ENCODE measurements at regions not wholly inside any gene's neighbourhood (a gene's known extent, or its start where the extent isn't known, plus 50 kb on each side); places are given as distances from the start of the nearest gene placed in this dataset.

DNA sequence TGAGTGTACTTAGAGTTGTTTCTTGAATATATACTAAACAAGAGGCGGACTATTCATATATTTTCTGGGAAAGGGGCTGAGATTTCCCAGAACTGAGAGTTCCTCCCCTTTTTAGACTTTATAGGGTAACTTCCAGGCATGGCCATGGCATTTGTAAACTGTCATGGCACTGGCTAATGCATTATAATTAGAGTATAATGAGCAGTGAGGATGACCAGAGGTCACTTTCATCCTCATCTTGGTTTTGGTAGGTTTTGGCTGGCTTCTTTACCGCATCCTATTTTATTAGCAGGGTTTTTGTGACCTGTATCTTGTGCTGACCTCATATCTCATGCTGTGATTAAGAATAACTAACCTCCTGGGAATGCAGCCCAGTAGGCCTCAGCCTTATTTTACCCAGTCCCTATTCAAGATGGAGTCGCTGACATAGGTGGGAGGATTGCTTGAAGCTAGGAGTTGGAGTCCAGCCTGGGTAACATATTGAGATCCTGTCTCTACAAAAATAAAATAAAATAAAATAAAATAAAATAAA, 91.4 kb downstream of the MOBP start:
- Mint-ChIP-seq H3K27ac (ENCODE audit: unreplicated experiment) (no peak overlapping the region), H3K4me3 (ENCODE audit: unreplicated experiment) (no peak overlapping the region), H3K36me3 (ENCODE audit: unreplicated experiment) (no peaks in the 10 kb centered on the region), H3K27me3 (ENCODE audit: unreplicated experiment) (no peaks in the 10 kb centered on the region), H3K4me1 (ENCODE audit: low read depth, unreplicated experiment) (no peaks in the 10 kb centered on the region), H3K9me3 (ENCODE audit: unreplicated experiment) (peaks cover 2% of the 10 kb centered on the region)
- TF ChIP-seq, protein P1, sequence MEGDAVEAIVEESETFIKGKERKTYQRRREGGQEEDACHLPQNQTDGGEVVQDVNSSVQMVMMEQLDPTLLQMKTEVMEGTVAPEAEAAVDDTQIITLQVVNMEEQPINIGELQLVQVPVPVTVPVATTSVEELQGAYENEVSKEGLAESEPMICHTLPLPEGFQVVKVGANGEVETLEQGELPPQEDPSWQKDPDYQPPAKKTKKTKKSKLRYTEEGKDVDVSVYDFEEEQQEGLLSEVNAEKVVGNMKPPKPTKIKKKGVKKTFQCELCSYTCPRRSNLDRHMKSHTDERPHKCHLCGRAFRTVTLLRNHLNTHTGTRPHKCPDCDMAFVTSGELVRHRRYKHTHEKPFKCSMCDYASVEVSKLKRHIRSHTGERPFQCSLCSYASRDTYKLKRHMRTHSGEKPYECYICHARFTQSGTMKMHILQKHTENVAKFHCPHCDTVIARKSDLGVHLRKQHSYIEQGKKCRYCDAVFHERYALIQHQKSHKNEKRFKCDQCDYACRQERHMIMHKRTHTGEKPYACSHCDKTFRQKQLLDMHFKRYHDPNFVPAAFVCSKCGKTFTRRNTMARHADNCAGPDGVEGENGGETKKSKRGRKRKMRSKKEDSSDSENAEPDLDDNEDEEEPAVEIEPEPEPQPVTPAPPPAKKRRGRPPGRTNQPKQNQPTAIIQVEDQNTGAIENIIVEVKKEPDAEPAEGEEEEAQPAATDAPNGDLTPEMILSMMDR (IDR thresholded peaks at IDR 0.05; ENCODE audit: partially characterized antibody, unreplicated experiment) = no peak
- DNase-seq = no peak

- H3K9me3 Mint-ChIP-seq (ENCODE audit: unreplicated experiment) = peaks cover 2% of the 10 kb centered on the region
- no peak overlapping the region for H3K4me3 Mint-ChIP-seq (ENCODE audit: unreplicated experiment)
- no peaks in the 10 kb centered on the region for H3K4me1 Mint-ChIP-seq (ENCODE audit: low read depth, unreplicated experiment)
- H3K27me3 Mint-ChIP-seq (ENCODE audit: unreplicated experiment) = no peaks in the 10 kb centered on the region
- no peak overlapping the region for H3K27ac Mint-ChIP-seq (ENCODE audit: unreplicated experiment)
- TF ChIP-seq, protein P1 (IDR thresholded peaks at IDR 0.05; ENCODE audit: partially characterized antibody, unreplicated experiment) = no peak
- DNase-seq = no peak
- H3K36me3 Mint-ChIP-seq (ENCODE audit: unreplicated experiment) = no peaks in the 10 kb centered on the region
Measured at GRCh38 chr3:39559543-39559942, 92.1 kb downstream of the MOBP start.

GRCh38 chr3:39568508-39568907, 101.0 kb downstream of the MOBP start:
- Mint-ChIP-seq H3K4me1 (ENCODE audit: low read depth, unreplicated experiment) (no peaks in the 10 kb centered on the region), H3K36me3 (ENCODE audit: unreplicated experiment) (no peaks in the 10 kb centered on the region), H3K27me3 (ENCODE audit: unreplicated experiment) (no peaks in the 10 kb centered on the region), H3K4me3 (ENCODE audit: unreplicated experiment) (no peak overlapping the region), H3K9me3 (ENCODE audit: unreplicated experiment) (peaks cover 3% of the 10 kb centered on the region), H3K27ac (ENCODE audit: unreplicated experiment) (no peak overlapping the region)
- TF ChIP-seq, protein P1 (IDR thresholded peaks at IDR 0.05; ENCODE audit: partially characterized antibody, unreplicated experiment) = no peak
- DNase-seq = no peak

GRCh38 chr3:39569095-39569494, 101.6 kb downstream of the MOBP start:
- Mint-ChIP-seq H3K4me1 (ENCODE audit: low read depth, unreplicated experiment) (no peaks in the 10 kb centered on the region), H3K36me3 (ENCODE audit: unreplicated experiment) (no peaks in the 10 kb centered on the region)
- TF ChIP-seq, protein P1 (IDR thresholded peaks at IDR 0.05; ENCODE audit: partially characterized antibody, unreplicated experiment) = no peak

DNA sequence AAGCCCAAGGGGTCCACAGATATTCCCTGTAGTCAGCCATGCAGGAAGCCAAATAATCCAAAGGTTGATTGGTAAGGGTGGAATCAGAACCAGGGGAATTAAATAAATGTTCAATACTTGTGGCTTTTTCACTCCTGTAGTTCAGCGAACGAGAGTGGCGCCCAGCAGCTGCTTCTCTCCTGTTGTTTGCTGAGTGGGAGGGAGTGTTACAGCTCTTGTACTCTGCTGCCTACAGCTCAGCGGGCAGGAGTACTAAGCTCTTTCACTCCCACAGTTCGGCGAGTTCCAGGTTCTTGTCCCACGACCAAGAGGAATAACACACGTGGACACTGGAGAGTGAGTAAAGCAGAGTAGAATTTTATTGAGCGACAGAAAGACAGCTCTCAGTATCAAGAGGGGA, 105.9 kb downstream of the MOBP start:
- Mint-ChIP-seq H3K36me3 (ENCODE audit: unreplicated experiment) (no peaks in the 10 kb centered on the region), H3K9me3 (ENCODE audit: unreplicated experiment) (peaks cover 3% of the 10 kb centered on the region), H3K27ac (ENCODE audit: unreplicated experiment) (no peak overlapping the region), H3K4me1 (ENCODE audit: low read depth, unreplicated experiment) (no peaks in the 10 kb centered on the region), H3K27me3 (ENCODE audit: unreplicated experiment) (no peaks in the 10 kb centered on the region), H3K4me3 (ENCODE audit: unreplicated experiment) (no peak overlapping the region)
- DNase-seq = no peak
- TF ChIP-seq, protein P1 (IDR thresholded peaks at IDR 0.05; ENCODE audit: partially characterized antibody, unreplicated experiment) = no peak

More at GRCh38 chr3:39569095-39569494, 101.6 kb downstream of the MOBP start:
- DNase-seq = no peak
- Mint-ChIP-seq H3K4me3 (ENCODE audit: unreplicated experiment) (no peak overlapping the region), H3K9me3 (ENCODE audit: unreplicated experiment) (peaks cover 3% of the 10 kb centered on the region), H3K27me3 (ENCODE audit: unreplicated experiment) (no peaks in the 10 kb centered on the region), H3K27ac (ENCODE audit: unreplicated experiment) (no peak overlapping the region)
